WTC11 (cell line): ENCODE measurements at regions not wholly inside any gene's neighbourhood (a gene's known extent, or its start where the extent isn't known, plus 50 kb on each side); places are given as distances from the start of the nearest gene placed in this dataset.

ENCODE experiments used
- ATAC-seq: fragments of 200-7000 bp; cut with Tn5 transposase; 2 replicates; pipeline ENCODE4 v1.10.0; 2021; ENCODE audit warnings: mild to moderate bottlenecking, moderate library complexity
- CTCF ChIA-PET: fragments of 300-600 bp; sonication (Branson Sonifier 250); formaldehyde crosslinking; loops from one replicate; lab custom pipeline; 2021; ENCODE audit warnings: antibody characterized with exemption; lab: Charles Lee
- POLR2A ChIA-PET: fragments of 350-600 bp; sonication (Branson Sonifier 250); formaldehyde crosslinking; loops from one replicate; lab custom pipeline; 2021; ENCODE audit warnings: antibody characterized with exemption; lab: Charles Lee
- DNase-seq: peaks from one replicate; pipeline ENCODE4 v3.0.0; 2021; ENCODE audit warnings: low spot score
- H3K27ac Mint-ChIP-seq: 2 replicates; pipeline ENCODE4 v1.8.0; 2021; ENCODE audit warnings: mixed read lengths
- H3K27me3 Mint-ChIP-seq: 2 replicates; pipeline ENCODE4 v1.8.0; 2021; ENCODE audit warnings: low read depth, mild to moderate bottlenecking, moderate library complexity, mixed read lengths
- H3K36me3 Mint-ChIP-seq: 2 replicates; pipeline ENCODE4 v1.8.0; 2021; ENCODE audit warnings: mixed read lengths
- H3K4me1 Mint-ChIP-seq: 2 replicates; pipeline ENCODE4 v1.8.0; 2022; ENCODE audit warnings: mixed read lengths
- H3K4me3 Mint-ChIP-seq: 2 replicates; pipeline ENCODE4 v1.8.0; 2021; ENCODE audit warnings: mild to moderate bottlenecking, moderate library complexity, mixed read lengths
- H3K9me3 Mint-ChIP-seq: 2 replicates; pipeline ENCODE4 v1.8.0; 2021; ENCODE audit warnings: mixed read lengths
- ATF6 ChIP-seq: sonication (generic); formaldehyde crosslinking; IDR thresholded peaks from 2 replicates; pipeline ENCODE4 v1.8.1; 2023; ENCODE audit warnings: mild to moderate bottlenecking, missing genetic modification reagents
- CREB1 ChIP-seq: sonication (generic); formaldehyde crosslinking; IDR thresholded peaks from 2 replicates; pipeline ENCODE4 v1.8.0; 2023; ENCODE audit warnings: mild to moderate bottlenecking, missing genetic modification reagents
- CREM ChIP-seq: sonication (generic); formaldehyde crosslinking; IDR thresholded peaks from 2 replicates; pipeline ENCODE4 v1.8.1; 2022; ENCODE audit warnings: mild to moderate bottlenecking, missing genetic modification reagents, moderate library complexity
- ELF4 ChIP-seq: sonication (generic); formaldehyde crosslinking; IDR thresholded peaks from 2 replicates; pipeline ENCODE4 v1.8.1; 2022; ENCODE audit warnings: low read depth, mild to moderate bottlenecking, moderate library complexity, missing genetic modification reagents
- ETV6 ChIP-seq: sonication (generic); formaldehyde crosslinking; IDR thresholded peaks from 2 replicates; pipeline ENCODE4 v1.8.1; 2022; ENCODE audit warnings: mild to moderate bottlenecking, missing genetic modification reagents
- FOXJ3 ChIP-seq: sonication (generic); formaldehyde crosslinking; IDR thresholded peaks from 2 replicates; pipeline ENCODE4 v1.9.0; 2021; ENCODE audit warnings: missing genetic modification reagents, mild to moderate bottlenecking, borderline replicate concordance
- HMGXB4 ChIP-seq: sonication (generic); formaldehyde crosslinking; IDR thresholded peaks from 2 replicates; pipeline ENCODE4 v1.8.1; 2023; ENCODE audit warnings: mild to moderate bottlenecking, moderate library complexity, missing genetic modification reagents
- JAZF1 ChIP-seq: fragments of 250-450 bp; sonication (Bioruptor Pico); IDR thresholded peaks from 2 replicates; pipeline ENCODE4 v1.9.0; 2021; ENCODE audit warnings: moderate library complexity, mild to moderate bottlenecking, inconsistent platforms
- MXD4 ChIP-seq: fragments of 250-450 bp; sonication (Bioruptor Pico); IDR thresholded peaks from 2 replicates; pipeline ENCODE4 v1.8.0; 2021; ENCODE audit warnings: mild to moderate bottlenecking, moderate library complexity, borderline replicate concordance
- NFATC4 ChIP-seq: fragments of 250-450 bp; sonication (Bioruptor Pico); IDR thresholded peaks from 2 replicates; pipeline ENCODE4 v1.9.0; 2021; ENCODE audit warnings: mild to moderate bottlenecking
- NFYB ChIP-seq: sonication (generic); formaldehyde crosslinking; conservative IDR thresholded peaks from 2 replicates; pipeline ENCODE4 v1.8.0; 2022; ENCODE audit warnings: low read depth, missing genetic modification reagents
- NR1H2 ChIP-seq: sonication (generic); formaldehyde crosslinking; IDR thresholded peaks from 2 replicates; pipeline ENCODE4 v1.9.0; 2021; ENCODE audit warnings: mild to moderate bottlenecking, moderate library complexity, missing genetic modification reagents
- SMAD3 ChIP-seq: sonication (generic); formaldehyde crosslinking; IDR thresholded peaks from 2 replicates; pipeline ENCODE4 v1.8.0; 2022; ENCODE audit warnings: missing genetic modification reagents, mild to moderate bottlenecking, borderline replicate concordance
- SMAD4 ChIP-seq: sonication (generic); formaldehyde crosslinking; IDR thresholded peaks from 2 replicates; pipeline ENCODE4 v1.8.0; 2022; ENCODE audit warnings: mild to moderate bottlenecking, missing genetic modification reagents
- SP1 ChIP-seq: sonication (generic); formaldehyde crosslinking; conservative IDR thresholded peaks from 2 replicates; pipeline ENCODE4 v1.8.1; 2022; ENCODE audit warnings: missing genetic modification reagents
- TEAD1 ChIP-seq: sonication (generic); formaldehyde crosslinking; IDR thresholded peaks from 2 replicates; pipeline ENCODE4 v1.8.0; 2022; ENCODE audit warnings: mild to moderate bottlenecking, missing genetic modification reagents
- TEAD4 ChIP-seq: sonication (generic); formaldehyde crosslinking; IDR thresholded peaks from 2 replicates; pipeline ENCODE4 v1.8.0; 2022; ENCODE audit warnings: mild to moderate bottlenecking, missing genetic modification reagents
- TP53 ChIP-seq: sonication (generic); formaldehyde crosslinking; IDR thresholded peaks from 2 replicates; pipeline ENCODE4 v1.8.1; 2023; ENCODE audit warnings: mild to moderate bottlenecking, missing genetic modification reagents
- ZNF263 ChIP-seq: sonication (generic); formaldehyde crosslinking; IDR thresholded peaks from 2 replicates; pipeline ENCODE4 v1.8.1; 2022; ENCODE audit warnings: low read depth, mild to moderate bottlenecking, moderate library complexity, missing genetic modification reagents
- ZNF396 ChIP-seq: fragments of 250-450 bp; sonication (Bioruptor Pico); IDR thresholded peaks from 2 replicates; pipeline ENCODE4 v1.8.0; 2021; ENCODE audit warnings: mild to moderate bottlenecking, moderate library complexity, borderline replicate concordance
- TF ChIP-seq, protein P1 (sequence below): sonication (generic); formaldehyde crosslinking; IDR thresholded peaks from 2 replicates; pipeline ENCODE4 v1.8.1; 2022; ENCODE audit warnings: low read depth, missing genetic modification reagents, borderline replicate concordance
- TF ChIP-seq, protein P2 (sequence below): sonication (generic); formaldehyde crosslinking; IDR thresholded peaks from 2 replicates; pipeline ENCODE4 v1.8.1; 2022; ENCODE audit warnings: low read depth, mild to moderate bottlenecking, moderate library complexity, missing genetic modification reagents, borderline replicate concordance
- TF ChIP-seq, protein P3 (sequence below): fragments of 250-450 bp; sonication (Bioruptor Pico); IDR thresholded peaks from 2 replicates; pipeline ENCODE4 v1.9.0; 2021; ENCODE audit warnings: mild to moderate bottlenecking, borderline replicate concordance
- TF ChIP-seq, protein P4 (sequence below): fragments of 250-450 bp; sonication (Bioruptor Pico); IDR thresholded peaks from 2 replicates; pipeline ENCODE4 v1.9.0; 2021; ENCODE audit warnings: mild to moderate bottlenecking

- Mint-ChIP-seq H3K27ac (no peak overlapping the region), H3K4me1 (0 out of 2 replicates have a peak, but pooled peaks cover 4% of the 10 kb centered on the region), H3K27me3 (no peaks in the 10 kb centered on the region), H3K9me3 (no peaks in the 10 kb centered on the region), H3K36me3 (no peaks in the 10 kb centered on the region), H3K4me3 (no peak overlapping the region)
- DNase-seq (no peak), ATAC-seq (no peak)
- POLR2A ChIA-PET, result no interaction called here
- TF ChIP-seq ZNF396 (CRISPR knock-in tag) (no peak), FOXJ3 (no peak), TEAD4 (CRISPR knock-in tag) (no peak), TP53 (CRISPR knock-in tag) (no peak), NR1H2 (CRISPR knock-in tag) (no peak), CREB1 (CRISPR knock-in tag) (no peak), CREM (CRISPR knock-in tag) (no peak), NFYB (CRISPR knock-in tag) (no peak), SP1 (no peak), SMAD4 (CRISPR knock-in tag) (no peak), ETV6 (no peak)
- TF ChIP-seq, protein P1, sequence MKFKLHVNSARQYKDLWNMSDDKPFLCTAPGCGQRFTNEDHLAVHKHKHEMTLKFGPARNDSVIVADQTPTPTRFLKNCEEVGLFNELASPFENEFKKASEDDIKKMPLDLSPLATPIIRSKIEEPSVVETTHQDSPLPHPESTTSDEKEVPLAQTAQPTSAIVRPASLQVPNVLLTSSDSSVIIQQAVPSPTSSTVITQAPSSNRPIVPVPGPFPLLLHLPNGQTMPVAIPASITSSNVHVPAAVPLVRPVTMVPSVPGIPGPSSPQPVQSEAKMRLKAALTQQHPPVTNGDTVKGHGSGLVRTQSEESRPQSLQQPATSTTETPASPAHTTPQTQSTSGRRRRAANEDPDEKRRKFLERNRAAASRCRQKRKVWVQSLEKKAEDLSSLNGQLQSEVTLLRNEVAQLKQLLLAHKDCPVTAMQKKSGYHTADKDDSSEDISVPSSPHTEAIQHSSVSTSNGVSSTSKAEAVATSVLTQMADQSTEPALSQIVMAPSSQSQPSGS (CRISPR knock-in tag), result no peak
- TF ChIP-seq, protein P2, sequence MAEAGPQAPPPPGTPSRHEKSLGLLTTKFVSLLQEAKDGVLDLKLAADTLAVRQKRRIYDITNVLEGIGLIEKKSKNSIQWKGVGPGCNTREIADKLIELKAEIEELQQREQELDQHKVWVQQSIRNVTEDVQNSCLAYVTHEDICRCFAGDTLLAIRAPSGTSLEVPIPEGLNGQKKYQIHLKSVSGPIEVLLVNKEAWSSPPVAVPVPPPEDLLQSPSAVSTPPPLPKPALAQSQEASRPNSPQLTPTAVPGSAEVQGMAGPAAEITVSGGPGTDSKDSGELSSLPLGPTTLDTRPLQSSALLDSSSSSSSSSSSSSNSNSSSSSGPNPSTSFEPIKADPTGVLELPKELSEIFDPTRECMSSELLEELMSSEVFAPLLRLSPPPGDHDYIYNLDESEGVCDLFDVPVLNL (CRISPR knock-in tag), result no peak
- TF ChIP-seq, protein P3, sequence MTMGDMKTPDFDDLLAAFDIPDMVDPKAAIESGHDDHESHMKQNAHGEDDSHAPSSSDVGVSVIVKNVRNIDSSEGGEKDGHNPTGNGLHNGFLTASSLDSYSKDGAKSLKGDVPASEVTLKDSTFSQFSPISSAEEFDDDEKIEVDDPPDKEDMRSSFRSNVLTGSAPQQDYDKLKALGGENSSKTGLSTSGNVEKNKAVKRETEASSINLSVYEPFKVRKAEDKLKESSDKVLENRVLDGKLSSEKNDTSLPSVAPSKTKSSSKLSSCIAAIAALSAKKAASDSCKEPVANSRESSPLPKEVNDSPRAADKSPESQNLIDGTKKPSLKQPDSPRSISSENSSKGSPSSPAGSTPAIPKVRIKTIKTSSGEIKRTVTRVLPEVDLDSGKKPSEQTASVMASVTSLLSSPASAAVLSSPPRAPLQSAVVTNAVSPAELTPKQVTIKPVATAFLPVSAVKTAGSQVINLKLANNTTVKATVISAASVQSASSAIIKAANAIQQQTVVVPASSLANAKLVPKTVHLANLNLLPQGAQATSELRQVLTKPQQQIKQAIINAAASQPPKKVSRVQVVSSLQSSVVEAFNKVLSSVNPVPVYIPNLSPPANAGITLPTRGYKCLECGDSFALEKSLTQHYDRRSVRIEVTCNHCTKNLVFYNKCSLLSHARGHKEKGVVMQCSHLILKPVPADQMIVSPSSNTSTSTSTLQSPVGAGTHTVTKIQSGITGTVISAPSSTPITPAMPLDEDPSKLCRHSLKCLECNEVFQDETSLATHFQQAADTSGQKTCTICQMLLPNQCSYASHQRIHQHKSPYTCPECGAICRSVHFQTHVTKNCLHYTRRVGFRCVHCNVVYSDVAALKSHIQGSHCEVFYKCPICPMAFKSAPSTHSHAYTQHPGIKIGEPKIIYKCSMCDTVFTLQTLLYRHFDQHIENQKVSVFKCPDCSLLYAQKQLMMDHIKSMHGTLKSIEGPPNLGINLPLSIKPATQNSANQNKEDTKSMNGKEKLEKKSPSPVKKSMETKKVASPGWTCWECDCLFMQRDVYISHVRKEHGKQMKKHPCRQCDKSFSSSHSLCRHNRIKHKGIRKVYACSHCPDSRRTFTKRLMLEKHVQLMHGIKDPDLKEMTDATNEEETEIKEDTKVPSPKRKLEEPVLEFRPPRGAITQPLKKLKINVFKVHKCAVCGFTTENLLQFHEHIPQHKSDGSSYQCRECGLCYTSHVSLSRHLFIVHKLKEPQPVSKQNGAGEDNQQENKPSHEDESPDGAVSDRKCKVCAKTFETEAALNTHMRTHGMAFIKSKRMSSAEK (CRISPR knock-in tag), result no peak
- CTCF ChIA-PET, result no interaction called here
Observed at GRCh38 chr2:142561656-142562055, 315.8 kb upstream of the KYNU start.

- DNase-seq, result no peak
- Mint-ChIP-seq H3K9me3 (no peaks in the 10 kb centered on the region), H3K27ac (no peak overlapping the region), H3K36me3 (no peaks in the 10 kb centered on the region), H3K4me3 (no peak overlapping the region), H3K4me1 (0 out of 2 replicates have a peak, but pooled peaks cover 4% of the 10 kb centered on the region), H3K27me3 (no peaks in the 10 kb centered on the region)
- ATAC-seq, result no peak
- ChIA-PET POLR2A (no interaction called here), CTCF (no interaction called here)
- TF ChIP-seq JAZF1, result no peak
- no peak for TF ChIP-seq ELF4
- TF ChIP-seq HMGXB4, result no peak
- no peak for TF ChIP-seq SP1
- TF ChIP-seq ZNF263 (CRISPR knock-in tag), result no peak
- TF ChIP-seq SMAD3 (CRISPR knock-in tag), result no peak
- TF ChIP-seq TEAD1 (CRISPR knock-in tag), result no peak
- no peak for TF ChIP-seq NFYB (CRISPR knock-in tag)
- TF ChIP-seq ATF6 (CRISPR knock-in tag), result no peak
- no peak for TF ChIP-seq MXD4 (CRISPR knock-in tag)
- no peak for TF ChIP-seq FOXJ3
- TF ChIP-seq, protein P4, sequence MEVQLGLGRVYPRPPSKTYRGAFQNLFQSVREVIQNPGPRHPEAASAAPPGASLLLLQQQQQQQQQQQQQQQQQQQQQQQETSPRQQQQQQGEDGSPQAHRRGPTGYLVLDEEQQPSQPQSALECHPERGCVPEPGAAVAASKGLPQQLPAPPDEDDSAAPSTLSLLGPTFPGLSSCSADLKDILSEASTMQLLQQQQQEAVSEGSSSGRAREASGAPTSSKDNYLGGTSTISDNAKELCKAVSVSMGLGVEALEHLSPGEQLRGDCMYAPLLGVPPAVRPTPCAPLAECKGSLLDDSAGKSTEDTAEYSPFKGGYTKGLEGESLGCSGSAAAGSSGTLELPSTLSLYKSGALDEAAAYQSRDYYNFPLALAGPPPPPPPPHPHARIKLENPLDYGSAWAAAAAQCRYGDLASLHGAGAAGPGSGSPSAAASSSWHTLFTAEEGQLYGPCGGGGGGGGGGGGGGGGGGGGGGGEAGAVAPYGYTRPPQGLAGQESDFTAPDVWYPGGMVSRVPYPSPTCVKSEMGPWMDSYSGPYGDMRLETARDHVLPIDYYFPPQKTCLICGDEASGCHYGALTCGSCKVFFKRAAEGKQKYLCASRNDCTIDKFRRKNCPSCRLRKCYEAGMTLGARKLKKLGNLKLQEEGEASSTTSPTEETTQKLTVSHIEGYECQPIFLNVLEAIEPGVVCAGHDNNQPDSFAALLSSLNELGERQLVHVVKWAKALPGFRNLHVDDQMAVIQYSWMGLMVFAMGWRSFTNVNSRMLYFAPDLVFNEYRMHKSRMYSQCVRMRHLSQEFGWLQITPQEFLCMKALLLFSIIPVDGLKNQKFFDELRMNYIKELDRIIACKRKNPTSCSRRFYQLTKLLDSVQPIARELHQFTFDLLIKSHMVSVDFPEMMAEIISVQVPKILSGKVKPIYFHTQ (CRISPR knock-in tag), result no peak
- TF ChIP-seq NFATC4, result no peak
Observed at GRCh38 chr2:142557391-142557790, 320.1 kb upstream of the KYNU start.
